Osteocyte (in vitro differentiated cells): ENCODE measurements at regions not wholly inside any gene's neighbourhood (a gene's known extent, or its start where the extent isn't known, plus 50 kb on each side); places are given as distances from the start of the nearest gene placed in this dataset.

Source experiments
- DNase-seq: peaks from one replicate; pipeline ENCODE4 v3.0.0; 2021; ENCODE audit warnings: mixed read lengths; ENCODE audit not compliant: unreplicated experiment; ENCODE audit errors: extremely low spot score
- H3K27ac Mint-ChIP-seq: one replicate; pipeline ENCODE4 v1.8.0; 2021; ENCODE audit warnings: mild to moderate bottlenecking, mixed read lengths; ENCODE audit not compliant: unreplicated experiment
- H3K27me3 Mint-ChIP-seq: one replicate; pipeline ENCODE4 v1.8.0; 2021; ENCODE audit warnings: mixed read lengths; ENCODE audit not compliant: unreplicated experiment
- H3K36me3 Mint-ChIP-seq: one replicate; pipeline ENCODE4 v1.8.0; 2021; ENCODE audit warnings: mixed read lengths; ENCODE audit not compliant: unreplicated experiment
- H3K4me1 Mint-ChIP-seq: one replicate; pipeline ENCODE4 v1.8.0; 2021; ENCODE audit warnings: mixed read lengths; ENCODE audit not compliant: unreplicated experiment
- H3K4me3 Mint-ChIP-seq: one replicate; pipeline ENCODE4 v1.8.0; 2021; ENCODE audit warnings: mild to moderate bottlenecking, moderate library complexity, mixed read lengths; ENCODE audit not compliant: unreplicated experiment
- H3K9me3 Mint-ChIP-seq: one replicate; pipeline ENCODE4 v1.8.0; 2021; ENCODE audit warnings: mixed read lengths; ENCODE audit not compliant: unreplicated experiment
- TF ChIP-seq, protein P1 (sequence below): fragments of 200-600 bp; sonication (generic); IDR thresholded peaks from 2 replicates; pipeline ENCODE4 v1.5.0; 2021; ENCODE audit warnings: antibody characterized with exemption, mild to moderate bottlenecking, moderate library complexity

DNA sequence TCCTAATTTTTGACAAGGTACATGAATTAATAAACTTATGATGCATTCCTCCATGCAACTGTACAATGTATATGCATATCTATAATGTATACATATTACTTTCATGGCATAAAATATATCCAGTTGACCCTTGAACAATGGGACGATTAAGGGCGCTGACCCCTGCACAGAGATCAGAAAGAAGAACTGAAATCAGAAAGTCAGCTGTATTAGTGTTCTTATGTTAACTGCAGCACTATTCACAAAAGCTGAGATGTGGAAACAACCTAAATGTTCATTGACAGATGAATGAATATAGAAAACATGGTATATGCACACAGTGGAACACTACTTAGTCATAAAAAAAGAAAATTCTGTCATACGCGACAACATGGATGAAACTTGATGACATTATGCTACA is 457.1 kb downstream of the GBA3 start:
- no peaks in the 10 kb centered on the region for H3K4me1 Mint-ChIP-seq
- no peaks in the 10 kb centered on the region for H3K9me3 Mint-ChIP-seq
- H3K4me3 Mint-ChIP-seq, result no peak overlapping the region
- DNase-seq, result no peak
- H3K36me3 Mint-ChIP-seq, result no peaks in the 10 kb centered on the region
- TF ChIP-seq, protein P1, sequence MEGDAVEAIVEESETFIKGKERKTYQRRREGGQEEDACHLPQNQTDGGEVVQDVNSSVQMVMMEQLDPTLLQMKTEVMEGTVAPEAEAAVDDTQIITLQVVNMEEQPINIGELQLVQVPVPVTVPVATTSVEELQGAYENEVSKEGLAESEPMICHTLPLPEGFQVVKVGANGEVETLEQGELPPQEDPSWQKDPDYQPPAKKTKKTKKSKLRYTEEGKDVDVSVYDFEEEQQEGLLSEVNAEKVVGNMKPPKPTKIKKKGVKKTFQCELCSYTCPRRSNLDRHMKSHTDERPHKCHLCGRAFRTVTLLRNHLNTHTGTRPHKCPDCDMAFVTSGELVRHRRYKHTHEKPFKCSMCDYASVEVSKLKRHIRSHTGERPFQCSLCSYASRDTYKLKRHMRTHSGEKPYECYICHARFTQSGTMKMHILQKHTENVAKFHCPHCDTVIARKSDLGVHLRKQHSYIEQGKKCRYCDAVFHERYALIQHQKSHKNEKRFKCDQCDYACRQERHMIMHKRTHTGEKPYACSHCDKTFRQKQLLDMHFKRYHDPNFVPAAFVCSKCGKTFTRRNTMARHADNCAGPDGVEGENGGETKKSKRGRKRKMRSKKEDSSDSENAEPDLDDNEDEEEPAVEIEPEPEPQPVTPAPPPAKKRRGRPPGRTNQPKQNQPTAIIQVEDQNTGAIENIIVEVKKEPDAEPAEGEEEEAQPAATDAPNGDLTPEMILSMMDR, result no peak
- no peak overlapping the region for H3K27ac Mint-ChIP-seq
- peaks cover 3% of the 10 kb centered on the region for H3K27me3 Mint-ChIP-seq

DNA sequence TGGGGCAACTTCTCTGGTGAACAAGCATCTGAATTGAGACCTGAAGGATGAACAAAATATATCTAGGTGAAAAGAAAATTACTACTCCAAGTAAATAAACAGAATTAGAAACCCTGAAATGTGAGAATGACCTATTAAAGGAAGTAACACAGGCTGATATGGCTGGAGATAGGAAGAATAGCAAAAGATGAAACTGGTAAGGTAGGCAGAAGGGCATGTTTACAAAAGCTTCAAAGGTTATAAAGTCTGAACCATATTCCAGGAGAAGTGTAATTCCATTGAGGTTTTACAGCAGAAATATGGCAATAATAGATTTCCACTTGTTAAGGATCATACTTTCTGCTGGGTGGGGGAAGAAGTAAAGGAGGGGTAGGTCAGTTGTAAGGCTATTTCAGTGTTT is 452.0 kb downstream of the GBA3 start:
- Mint-ChIP-seq H3K27ac (no peak overlapping the region), H3K9me3 (no peaks in the 10 kb centered on the region), H3K27me3 (peaks cover 7% of the 10 kb centered on the region), H3K36me3 (no peaks in the 10 kb centered on the region), H3K4me3 (no peak overlapping the region), H3K4me1 (no peaks in the 10 kb centered on the region)
- TF ChIP-seq, protein P1, result no peak
- no peak for DNase-seq

DNA sequence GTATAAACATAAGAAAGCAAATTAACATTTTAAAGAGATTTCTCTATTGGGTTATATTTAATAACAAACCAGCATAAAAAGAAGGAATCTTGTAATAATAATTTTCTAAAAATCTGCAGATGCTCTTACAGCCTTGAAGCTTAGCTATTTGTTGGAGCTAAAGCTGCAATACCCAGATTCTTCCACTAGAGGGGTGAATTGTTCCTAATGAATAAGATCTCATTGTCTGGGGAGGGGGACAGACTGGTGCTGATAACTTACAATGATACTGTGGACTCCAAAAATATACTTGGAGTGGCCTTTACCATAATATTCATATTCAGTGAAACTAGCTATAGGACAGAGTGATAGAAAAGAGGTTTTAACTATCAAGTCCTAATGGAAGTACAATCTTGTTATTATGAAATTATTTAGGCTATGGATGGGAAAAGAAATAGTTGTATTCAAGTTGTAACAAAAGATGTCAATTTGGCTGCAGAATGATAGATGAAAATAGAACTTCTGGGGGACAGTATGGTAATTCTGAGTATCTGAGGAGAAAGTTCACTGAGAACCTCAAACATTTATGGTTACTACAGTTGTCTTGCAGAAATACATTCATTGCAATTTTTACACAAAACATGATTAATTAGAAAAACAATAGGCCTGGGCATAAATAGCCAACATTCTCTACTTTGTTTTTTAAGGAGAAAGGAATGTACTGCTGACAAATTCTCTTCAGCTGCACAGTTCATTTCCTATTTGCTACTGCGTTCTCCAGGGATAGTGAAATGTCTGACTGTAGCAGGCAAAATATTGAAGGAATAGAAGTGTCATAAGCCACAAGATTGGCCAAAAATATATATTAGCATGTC is 443.3 kb downstream of the GBA3 start:
- no peaks in the 10 kb centered on the region for H3K9me3 Mint-ChIP-seq
- no peak overlapping the region for H3K4me3 Mint-ChIP-seq
- peak overlapping the region; percentile 68 for H3K27ac Mint-ChIP-seq
- TF ChIP-seq, protein P1, result peak; percentile 80
- no peaks in the 10 kb centered on the region for H3K27me3 Mint-ChIP-seq
- H3K4me1 Mint-ChIP-seq, result peaks cover 14% of the 10 kb centered on the region
- no peak for DNase-seq
- no peaks in the 10 kb centered on the region for H3K36me3 Mint-ChIP-seq

DNA sequence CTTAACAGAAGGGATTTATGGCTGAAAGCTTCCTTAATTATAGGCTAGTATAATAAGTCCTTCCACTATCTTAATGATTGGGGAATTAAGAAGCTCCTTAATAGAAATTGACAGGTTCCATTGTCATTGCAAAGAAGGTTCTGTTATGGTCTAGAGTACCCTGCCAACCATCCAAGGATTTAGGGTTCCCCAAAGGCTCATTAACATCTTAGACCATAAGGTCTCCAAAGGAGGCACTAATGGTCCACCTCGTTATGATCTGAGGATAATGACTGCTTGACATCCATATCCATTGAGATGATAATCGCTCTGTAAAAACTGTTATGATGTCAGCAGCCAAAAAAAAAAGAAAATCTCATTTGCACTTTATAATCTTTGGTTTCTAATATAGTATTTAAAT is 441.6 kb downstream of the GBA3 start:
- Mint-ChIP-seq H3K4me1 (peaks cover 14% of the 10 kb centered on the region), H3K9me3 (no peaks in the 10 kb centered on the region), H3K4me3 (no peak overlapping the region), H3K27me3 (no peaks in the 10 kb centered on the region), H3K27ac (no peak overlapping the region), H3K36me3 (no peaks in the 10 kb centered on the region)
- TF ChIP-seq, protein P1, result no peak
- no peak for DNase-seq

DNA sequence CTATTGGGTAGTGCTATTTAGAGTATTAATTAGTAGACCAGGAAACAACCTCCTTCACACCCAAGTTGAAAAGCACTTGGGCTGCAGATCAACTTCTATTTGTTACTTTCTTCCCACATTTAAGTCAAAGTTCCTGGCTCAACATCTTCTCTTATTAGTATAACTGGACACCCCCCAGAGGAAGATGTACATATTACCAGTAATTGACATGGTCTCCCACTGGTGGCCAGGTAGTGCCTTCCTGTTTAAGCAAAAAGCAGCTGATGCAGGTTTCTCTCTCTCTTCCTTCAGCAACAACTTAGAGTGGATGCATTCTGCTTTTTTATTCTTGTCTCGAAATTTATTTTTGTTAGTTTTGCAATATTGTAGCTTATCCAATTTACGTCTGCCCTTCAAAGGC is 438.1 kb downstream of the GBA3 start:
- Mint-ChIP-seq H3K4me1 (peaks cover 4% of the 10 kb centered on the region), H3K36me3 (no peaks in the 10 kb centered on the region), H3K4me3 (no peak overlapping the region), H3K27me3 (no peaks in the 10 kb centered on the region), H3K9me3 (no peaks in the 10 kb centered on the region), H3K27ac (no peak overlapping the region)
- DNase-seq, result no peak
- TF ChIP-seq, protein P1, result no peak
